ENCODE measurements at regions not wholly inside any gene's neighbourhood (a gene's known extent, or its start where the extent isn't known, plus 50 kb on each side); places are given as distances from the start of the nearest gene placed in this dataset.

GRCh38 chr7:45343746-45344145, 186.2 kb downstream of the RAMP3 start:
- TF ChIP-seq, protein P1, sequence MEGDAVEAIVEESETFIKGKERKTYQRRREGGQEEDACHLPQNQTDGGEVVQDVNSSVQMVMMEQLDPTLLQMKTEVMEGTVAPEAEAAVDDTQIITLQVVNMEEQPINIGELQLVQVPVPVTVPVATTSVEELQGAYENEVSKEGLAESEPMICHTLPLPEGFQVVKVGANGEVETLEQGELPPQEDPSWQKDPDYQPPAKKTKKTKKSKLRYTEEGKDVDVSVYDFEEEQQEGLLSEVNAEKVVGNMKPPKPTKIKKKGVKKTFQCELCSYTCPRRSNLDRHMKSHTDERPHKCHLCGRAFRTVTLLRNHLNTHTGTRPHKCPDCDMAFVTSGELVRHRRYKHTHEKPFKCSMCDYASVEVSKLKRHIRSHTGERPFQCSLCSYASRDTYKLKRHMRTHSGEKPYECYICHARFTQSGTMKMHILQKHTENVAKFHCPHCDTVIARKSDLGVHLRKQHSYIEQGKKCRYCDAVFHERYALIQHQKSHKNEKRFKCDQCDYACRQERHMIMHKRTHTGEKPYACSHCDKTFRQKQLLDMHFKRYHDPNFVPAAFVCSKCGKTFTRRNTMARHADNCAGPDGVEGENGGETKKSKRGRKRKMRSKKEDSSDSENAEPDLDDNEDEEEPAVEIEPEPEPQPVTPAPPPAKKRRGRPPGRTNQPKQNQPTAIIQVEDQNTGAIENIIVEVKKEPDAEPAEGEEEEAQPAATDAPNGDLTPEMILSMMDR (IDR thresholded peaks at IDR 0.05; ENCODE audit: poor library complexity, severe bottlenecking), result no peak
- TF ChIP-seq, protein P2, sequence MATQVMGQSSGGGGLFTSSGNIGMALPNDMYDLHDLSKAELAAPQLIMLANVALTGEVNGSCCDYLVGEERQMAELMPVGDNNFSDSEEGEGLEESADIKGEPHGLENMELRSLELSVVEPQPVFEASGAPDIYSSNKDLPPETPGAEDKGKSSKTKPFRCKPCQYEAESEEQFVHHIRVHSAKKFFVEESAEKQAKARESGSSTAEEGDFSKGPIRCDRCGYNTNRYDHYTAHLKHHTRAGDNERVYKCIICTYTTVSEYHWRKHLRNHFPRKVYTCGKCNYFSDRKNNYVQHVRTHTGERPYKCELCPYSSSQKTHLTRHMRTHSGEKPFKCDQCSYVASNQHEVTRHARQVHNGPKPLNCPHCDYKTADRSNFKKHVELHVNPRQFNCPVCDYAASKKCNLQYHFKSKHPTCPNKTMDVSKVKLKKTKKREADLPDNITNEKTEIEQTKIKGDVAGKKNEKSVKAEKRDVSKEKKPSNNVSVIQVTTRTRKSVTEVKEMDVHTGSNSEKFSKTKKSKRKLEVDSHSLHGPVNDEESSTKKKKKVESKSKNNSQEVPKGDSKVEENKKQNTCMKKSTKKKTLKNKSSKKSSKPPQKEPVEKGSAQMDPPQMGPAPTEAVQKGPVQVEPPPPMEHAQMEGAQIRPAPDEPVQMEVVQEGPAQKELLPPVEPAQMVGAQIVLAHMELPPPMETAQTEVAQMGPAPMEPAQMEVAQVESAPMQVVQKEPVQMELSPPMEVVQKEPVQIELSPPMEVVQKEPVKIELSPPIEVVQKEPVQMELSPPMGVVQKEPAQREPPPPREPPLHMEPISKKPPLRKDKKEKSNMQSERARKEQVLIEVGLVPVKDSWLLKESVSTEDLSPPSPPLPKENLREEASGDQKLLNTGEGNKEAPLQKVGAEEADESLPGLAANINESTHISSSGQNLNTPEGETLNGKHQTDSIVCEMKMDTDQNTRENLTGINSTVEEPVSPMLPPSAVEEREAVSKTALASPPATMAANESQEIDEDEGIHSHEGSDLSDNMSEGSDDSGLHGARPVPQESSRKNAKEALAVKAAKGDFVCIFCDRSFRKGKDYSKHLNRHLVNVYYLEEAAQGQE (IDR thresholded peaks at IDR 0.05; ENCODE audit: borderline replicate concordance), result no peak
- TF ChIP-seq EZH2 (IDR thresholded peaks at IDR 0.05; ENCODE audit: borderline replicate concordance, insufficient read depth, low read length, poor library complexity, severe bottlenecking), result no peak
- TF ChIP-seq POLR2AphosphoS5 (IDR thresholded peaks at IDR 0.05), result no peak
- TF ChIP-seq EP300 (conservative IDR thresholded peaks at IDR 0.05; ENCODE audit: poor library complexity, severe bottlenecking), result no peak
- TF ChIP-seq RAD21 (conservative IDR thresholded peaks at IDR 0.05), result no peak

All from neural cell (in vitro differentiated cells).